GM13976 (cell line): ENCODE measurements at regions not wholly inside any gene's neighbourhood (a gene's known extent, or its start where the extent isn't known, plus 50 kb on each side); places are given as distances from the start of the nearest gene placed in this dataset.

Experiments used
- DNase-seq: peaks from one replicate; pipeline ENCODE4 v3.0.0; 2012; ENCODE audit warnings: low spot score
- CTCF ChIP-seq: IDR thresholded peaks from 2 replicates; pipeline ENCODE4 v1.5.1; 2012; ENCODE audit warnings: borderline replicate concordance, mild to moderate bottlenecking; ENCODE audit not compliant: insufficient read depth; ENCODE audit errors: extremely low read depth, missing control alignments, control extremely low read depth
- in situ Hi-C: fragments of 300-500 bp; cut with MboI; formaldehyde crosslinking; loops from one replicate; pipeline ENCODE4 v1.12.0; 2022; ENCODE audit warnings: low sequenced_read_pairs, mixed read lengths, inconsistent platforms; ENCODE audit not compliant: unreplicated experiment

- in situ Hi-C loops, result no loop called here
- no peak for TF ChIP-seq CTCF
- no peak for DNase-seq
Measured at GRCh38 chr5:66329078-66329477, 185.0 kb downstream of the SREK1 start.

- in situ Hi-C loops, result no loop called here
- no peak for TF ChIP-seq CTCF
- DNase-seq, result no peak
Measured at GRCh38 chr5:66333192-66333591, 189.1 kb downstream of the SREK1 start.

GRCh38 chr5:66337626-66338226 is 193.6 kb downstream of the SREK1 start:
- no peak for DNase-seq
- TF ChIP-seq CTCF, result no peak
- in situ Hi-C loops, result no loop called here

GRCh38 chr5:66338828-66339227 is 194.7 kb downstream of the SREK1 start:
- in situ Hi-C loops, result no loop called here
- no peak for DNase-seq
- no peak for TF ChIP-seq CTCF

GRCh38 chr5:66339896-66340295 is 195.8 kb downstream of the SREK1 start:
- no peak for TF ChIP-seq CTCF
- DNase-seq, result no peak
- in situ Hi-C loops, result no loop called here

- no peak for TF ChIP-seq CTCF
- DNase-seq, result no peak
- in situ Hi-C loops, result no loop called here
Measured at GRCh38 chr5:66340786-66341185, 196.7 kb downstream of the SREK1 start.
